ENCODE measurements at regions not wholly inside any gene's neighbourhood (a gene's known extent, or its start where the extent isn't known, plus 50 kb on each side); places are given as distances from the start of the nearest gene placed in this dataset.

DNA sequence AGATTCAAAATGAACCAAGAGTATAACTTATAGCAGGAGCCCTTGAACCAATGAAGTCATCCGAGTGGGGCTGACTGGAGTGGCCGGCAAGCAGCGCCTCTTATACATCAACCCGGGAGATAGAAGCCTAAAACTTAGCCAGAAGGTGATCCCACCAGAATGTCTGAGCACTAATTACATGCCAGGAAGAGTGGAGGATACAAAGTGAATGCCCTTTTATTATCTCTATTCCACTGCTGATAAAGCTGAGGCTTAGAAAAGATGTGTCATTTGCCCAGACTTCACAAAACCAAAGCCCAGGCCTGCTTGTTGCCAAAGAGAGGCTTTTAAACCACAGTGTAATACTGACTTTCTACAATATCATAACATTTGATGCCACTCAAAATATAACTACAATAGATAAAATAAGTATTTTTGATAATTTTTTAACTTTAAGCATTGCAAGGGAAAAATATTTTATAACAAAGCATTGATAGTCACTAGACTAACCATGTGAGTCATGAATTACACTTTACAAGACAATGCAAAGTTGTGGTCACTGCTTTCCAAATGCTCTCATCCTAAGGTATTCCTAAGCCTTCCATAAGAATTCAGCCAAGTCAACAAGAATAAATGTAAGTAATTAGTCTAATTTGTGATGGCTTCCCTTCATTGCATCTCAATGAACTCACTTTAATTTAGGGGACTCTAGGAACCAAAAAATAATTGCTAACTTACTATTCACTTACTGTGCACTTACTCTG lies 58.6 kb upstream of the ARID5B start:
- DNase-seq = no peak

DNA sequence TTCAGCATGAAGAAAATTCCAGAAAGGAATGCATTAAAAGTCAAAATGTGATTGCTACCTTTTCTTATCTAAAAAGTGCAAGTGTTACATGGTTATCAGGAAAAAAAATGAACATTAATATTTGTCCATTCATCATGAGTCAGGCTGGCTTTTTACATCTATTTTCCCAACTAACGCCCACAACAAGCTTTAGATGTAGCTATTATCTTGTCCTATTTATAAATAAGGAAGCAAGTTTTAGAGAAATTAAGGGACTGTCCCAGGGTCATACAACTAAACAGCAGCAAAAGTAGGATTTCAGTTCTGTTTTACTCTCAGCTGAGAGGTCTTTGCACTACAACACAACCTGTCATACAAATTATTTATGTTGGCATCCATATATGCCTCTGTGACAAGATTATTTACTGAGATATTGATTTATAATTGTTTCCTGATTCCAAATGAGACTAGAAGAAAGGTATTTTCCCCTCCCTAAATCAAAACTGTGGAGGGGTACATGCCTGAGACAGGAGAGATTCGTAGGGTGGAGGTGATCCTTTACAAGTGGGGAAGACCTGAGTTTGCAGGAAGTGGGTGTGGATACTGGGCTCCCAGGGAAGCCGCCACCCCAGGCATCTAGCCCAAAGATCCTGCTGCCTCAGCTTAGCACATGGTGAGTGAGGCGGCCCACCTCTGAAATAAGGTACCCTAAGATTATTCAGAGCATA lies 57.2 kb upstream of the ARID5B start:
- DNase-seq = no peak

DNA sequence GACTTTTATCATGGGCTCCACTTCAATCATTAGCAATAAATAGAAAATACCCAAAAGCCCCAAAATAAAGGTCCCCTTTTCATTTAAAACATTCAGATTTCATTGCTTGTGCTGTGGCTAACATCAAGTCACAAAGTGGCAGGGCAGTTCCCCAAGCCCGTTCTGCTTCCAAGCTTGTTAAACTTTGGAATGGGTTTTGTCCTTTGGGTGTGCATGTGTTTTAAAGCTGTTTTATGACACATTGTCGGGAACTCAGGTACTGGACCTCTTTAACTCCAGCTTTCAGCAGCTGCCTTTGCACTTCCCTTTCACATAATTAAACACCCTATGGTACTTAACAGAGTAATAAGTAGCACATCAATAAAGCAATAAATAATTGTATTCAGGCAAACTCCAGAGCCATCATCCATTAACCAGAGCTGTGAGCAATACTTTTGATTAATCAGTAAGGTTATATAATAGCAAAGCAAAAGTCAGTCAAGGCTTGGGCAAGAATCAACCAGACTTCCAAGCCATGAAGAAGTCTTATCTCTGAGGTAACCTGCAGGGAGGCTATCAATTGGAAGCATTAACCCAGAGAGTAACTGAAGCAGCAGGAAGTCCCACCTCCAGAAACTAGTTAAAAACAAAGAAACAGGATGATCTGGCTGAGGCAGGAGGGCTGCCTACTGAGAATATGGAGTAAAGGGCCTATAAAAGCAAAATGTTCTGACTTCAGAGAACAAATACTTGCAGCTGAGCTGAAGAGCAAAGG lies 56.1 kb upstream of the ARID5B start:
- no peak for DNase-seq

DNA sequence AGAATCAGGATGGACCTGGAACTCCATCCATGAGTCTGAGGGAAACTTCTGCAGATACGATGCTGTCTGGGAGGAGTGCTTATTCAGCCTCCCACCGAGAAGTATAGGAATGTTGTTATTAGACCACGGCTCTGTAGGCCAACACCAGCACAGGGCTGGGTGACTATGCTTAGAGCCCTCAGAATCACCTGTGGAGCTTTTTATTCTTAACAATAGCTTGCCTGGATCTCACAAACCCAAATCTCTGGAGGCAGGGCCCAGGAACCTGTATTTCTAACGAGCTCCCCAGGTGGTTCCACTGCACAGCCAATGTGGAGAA lies 55.6 kb upstream of the ARID5B start:
- DNase-seq = no peak

DNA sequence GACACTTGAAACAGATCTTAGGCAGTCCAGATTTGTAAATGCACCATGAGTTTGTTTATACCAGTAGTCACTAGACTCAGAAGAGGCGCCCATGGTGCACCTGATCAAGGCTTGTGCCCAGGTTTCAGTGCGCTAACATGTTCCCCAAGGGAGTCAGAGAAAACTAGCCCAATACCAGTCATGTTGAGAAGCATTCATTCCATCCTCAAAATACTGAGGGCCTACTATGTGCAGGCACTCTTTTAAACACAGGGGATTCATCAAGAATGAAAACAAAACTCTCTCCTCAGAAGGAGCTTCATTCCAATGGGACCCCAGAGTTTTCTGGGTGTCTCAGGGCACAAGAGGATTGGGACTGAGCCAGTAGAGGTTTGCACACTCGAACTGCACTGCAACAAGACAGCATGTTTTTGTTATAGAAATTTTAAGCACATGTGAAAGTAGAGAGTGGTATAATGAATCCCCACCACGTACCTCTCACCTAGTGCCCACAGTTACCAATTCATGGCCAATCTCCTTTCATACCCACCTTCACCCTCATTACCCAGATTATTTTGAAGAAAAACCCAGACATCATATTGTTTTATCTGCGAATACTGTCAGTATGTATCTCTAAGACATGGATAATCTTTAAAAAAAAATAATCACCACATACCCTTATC lies 55.0 kb upstream of the ARID5B start:
- no peak for DNase-seq

DNA sequence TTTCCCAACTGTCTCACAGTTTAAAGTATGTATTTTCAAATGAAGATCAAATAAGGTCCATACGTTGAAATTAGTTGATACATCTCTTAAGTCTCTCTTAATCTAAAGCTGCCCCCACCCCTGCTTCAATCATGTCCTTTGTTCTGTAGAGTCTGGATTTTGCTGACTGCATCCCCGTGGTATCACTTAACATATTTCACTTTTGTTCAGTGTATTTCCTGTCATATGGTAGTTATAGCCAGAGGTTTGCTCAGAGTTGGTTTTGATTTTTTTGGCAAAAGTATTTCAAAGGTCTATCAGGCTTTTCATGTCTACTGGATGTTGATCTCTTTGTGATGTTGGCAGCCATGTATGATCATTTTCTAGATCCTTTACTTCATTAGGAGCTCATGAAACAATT lies 54.4 kb upstream of the ARID5B start:
- no peak for DNase-seq

DNA sequence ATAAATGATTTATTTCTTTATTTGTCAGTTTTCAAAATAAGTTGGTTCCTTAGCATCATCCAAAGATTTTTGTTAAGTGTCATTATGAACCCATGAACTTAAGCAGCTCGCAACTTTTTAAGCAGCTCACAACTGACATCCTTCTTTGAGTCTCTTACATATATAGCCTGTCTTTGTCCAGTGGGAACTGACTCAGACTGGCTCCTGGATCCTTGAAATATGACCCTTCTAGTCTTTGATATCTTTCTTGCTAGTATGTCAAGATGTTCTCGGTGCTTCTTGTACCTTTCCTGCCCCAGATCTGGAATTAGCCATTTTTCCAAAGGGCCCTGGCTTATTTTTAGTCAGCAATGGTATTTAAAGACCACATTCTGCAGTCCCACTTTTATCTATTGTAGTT lies 53.9 kb upstream of the ARID5B start:
- DNase-seq = no peak

DNA sequence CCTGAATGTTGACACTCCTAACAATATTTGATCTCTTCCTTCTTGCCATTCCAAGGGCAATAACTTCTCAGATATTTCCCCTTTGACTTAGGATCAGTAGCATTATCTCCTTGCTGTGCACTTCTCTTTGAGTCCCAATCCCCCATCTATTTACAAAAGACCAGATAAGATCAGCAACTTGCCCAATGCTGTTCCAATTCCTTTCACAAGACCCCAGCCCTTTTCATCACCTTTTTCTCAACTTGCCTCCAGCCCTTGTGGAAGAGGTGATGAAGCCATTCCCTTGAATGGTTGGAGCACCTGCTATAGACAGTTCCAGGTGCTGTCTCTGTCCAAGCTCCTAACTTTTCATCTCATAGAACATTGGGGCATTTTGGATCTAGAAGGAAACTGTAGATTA lies 51.1 kb upstream of the ARID5B start:
- DNase-seq = no peak

Measured in hindlimb muscle (tissue), 1 donor.